Liver (tissue), 8 donors: ENCODE measurements at regions not wholly inside any gene's neighbourhood (a gene's known extent, or its start where the extent isn't known, plus 50 kb on each side); places are given as distances from the start of the nearest gene placed in this dataset.

Experiments used
- DNase-seq: peaks from one replicate; pipeline ENCODE4 v3.0.0-alpha.2; 2017; ENCODE audit warnings: low spot score
- H3K27ac ChIP-seq, 2 donors: one replicate each; pipeline ENCODE4 v1.7.0; 2013; ENCODE audit warnings: inconsistent platforms in 2 of 2, low read length in 2 of 2, control low read depth in 1 of 2, low read depth in 1 of 2, mild to moderate bottlenecking in 1 of 2
- H3K27me3 ChIP-seq, 4 donors: one replicate each; pipeline versions ENCODE4 v1.6.1 to v1.7.0; 2013; ENCODE audit warnings: low read length in 3 of 4, inconsistent platforms in 1 of 4, mild to moderate bottlenecking in 1 of 4, moderate library complexity in 1 of 4; ENCODE audit not compliant: control insufficient read depth in 4 of 4, insufficient read depth in 4 of 4
- H3K36me3 ChIP-seq, 4 donors: one replicate each; pipeline versions ENCODE4 v1.6.1 to v1.7.0; 2013; ENCODE audit warnings: low read length in 3 of 4, mild to moderate bottlenecking in 3 of 4, low read depth in 1 of 4, moderate library complexity in 1 of 4; ENCODE audit not compliant: control insufficient read depth in 4 of 4, insufficient read depth in 3 of 4
- H3K4me1 ChIP-seq, 4 donors: one replicate each; pipeline versions ENCODE4 v1.6.1 to v1.7.0; 2013; ENCODE audit warnings: low read length in 3 of 4, mild to moderate bottlenecking in 3 of 4, moderate library complexity in 1 of 4; ENCODE audit not compliant: control insufficient read depth in 4 of 4, insufficient read depth in 4 of 4
- H3K4me3 ChIP-seq, 3 donors: one replicate each; pipeline versions ENCODE4 v1.6.1 to v1.7.0; 2013; ENCODE audit warnings: low read length in 3 of 3, control low read depth in 1 of 3, low read depth in 1 of 3, mild to moderate bottlenecking in 1 of 3
- H3K9ac ChIP-seq, 2 donors: one replicate each; pipeline ENCODE4 v1.7.0; 2013; ENCODE audit warnings: low read length in 2 of 2, mild to moderate bottlenecking in 2 of 2, moderate library complexity in 2 of 2, control low read depth in 1 of 2, low read depth in 1 of 2
- H3K9me3 ChIP-seq, 4 donors: one replicate each; pipeline versions ENCODE4 v1.6.1 to v1.7.0; 2013; ENCODE audit warnings: low read length in 3 of 4; ENCODE audit not compliant: control insufficient read depth in 4 of 4
- ATF3 ChIP-seq: IDR thresholded peaks from 2 replicates; pipeline ENCODE4 v1.6.1; 2016; ENCODE audit warnings: antibody characterized with exemption
- CTCF ChIP-seq: fragments of 150-350 bp; IDR thresholded peaks from 2 replicates; pipeline ENCODE4 v1.5.1; 2017; ENCODE audit warnings: improper control_type of control experiment, low read depth, low read length; ENCODE audit not compliant: missing input control
- EGR1 ChIP-seq, 2 donors: IDR thresholded peaks; 2 replicates each; pipeline ENCODE4 v1.6.1; 2016 to 2018; ENCODE audit warnings: antibody characterized with exemption in 2 of 2, low read depth in 2 of 2
- FOXA1 ChIP-seq: IDR thresholded peaks from 2 replicates; pipeline ENCODE4 v1.6.1; 2016; ENCODE audit warnings: antibody characterized with exemption
- FOXA2 ChIP-seq: IDR thresholded peaks from 2 replicates; pipeline ENCODE4 v1.6.1; 2016; ENCODE audit warnings: antibody characterized with exemption
- GABPA ChIP-seq, 2 donors: IDR thresholded peaks in 1 of 2; conservative IDR thresholded peaks in 1 of 2; 2 replicates each; pipeline ENCODE4 v1.6.1; 2016; ENCODE audit warnings: antibody characterized with exemption in 2 of 2, mild to moderate bottlenecking in 1 of 2, moderate library complexity in 1 of 2
- HNF4A ChIP-seq, 2 donors: conservative IDR thresholded peaks; 2 replicates each; pipeline ENCODE4 v1.6.1; 2016; ENCODE audit warnings: antibody characterized with exemption in 2 of 2, mild to moderate bottlenecking in 2 of 2
- HNF4G ChIP-seq: IDR thresholded peaks from 2 replicates; pipeline ENCODE4 v1.6.1; 2016; ENCODE audit warnings: antibody characterized with exemption
- JUND ChIP-seq, 2 donors: IDR thresholded peaks; 2 replicates each; pipeline ENCODE4 v1.6.1; 2016; ENCODE audit warnings: antibody characterized with exemption in 2 of 2
- MAX ChIP-seq: IDR thresholded peaks from 2 replicates; pipeline ENCODE4 v1.6.1; 2016; ENCODE audit warnings: antibody characterized with exemption
- NR2F2 ChIP-seq: IDR thresholded peaks from 2 replicates; pipeline ENCODE4 v1.6.1; 2016; ENCODE audit warnings: antibody characterized with exemption
- RAD21 ChIP-seq, 2 donors: IDR thresholded peaks; 2 replicates each; pipeline ENCODE4 v1.6.1; 2016; ENCODE audit warnings: antibody characterized with exemption in 2 of 2, mild to moderate bottlenecking in 2 of 2
- REST ChIP-seq: IDR thresholded peaks from 2 replicates; pipeline ENCODE4 v1.6.1; 2016; ENCODE audit warnings: antibody characterized with exemption, mild to moderate bottlenecking
- RXRA ChIP-seq, 2 donors: IDR thresholded peaks; 2 replicates each; pipeline ENCODE4 v1.6.1; 2017 to 2018; ENCODE audit warnings: antibody characterized with exemption in 2 of 2, mild to moderate bottlenecking in 1 of 2
- SP1 ChIP-seq: IDR thresholded peaks from 2 replicates; pipeline ENCODE4 v1.6.1; 2018; ENCODE audit warnings: antibody characterized with exemption, mild to moderate bottlenecking
- TAF1 ChIP-seq: conservative IDR thresholded peaks from 2 replicates; pipeline ENCODE4 v1.6.1; 2016; ENCODE audit warnings: antibody characterized with exemption, mild to moderate bottlenecking
- YY1 ChIP-seq: IDR thresholded peaks from 2 replicates; pipeline ENCODE4 v1.6.1; 2016; ENCODE audit warnings: antibody characterized with exemption, mild to moderate bottlenecking
- ZBTB33 ChIP-seq: IDR thresholded peaks from 2 replicates; pipeline ENCODE4 v1.6.1; 2016; ENCODE audit warnings: antibody characterized with exemption
- WGBS: extraction: QIAGEN DNeasy Blood & Tissue Kit; methylation state at CpG from one replicate; pipeline ENCODE4 v1.1.7; 2013; 5-methylcytosine and 5-hydroxymethylcytosine counted together
- donor health status: healthy.
- donor health status: healthy.
- donor health status: healthy.
- donor health status: healthy.
- donor health status: healthy.

- no peak overlapping the region for H3K9ac ChIP-seq
- TF ChIP-seq SP1 (no peak), MAX (no peak), JUND (IDR thresholded peaks at IDR 0.05) (no peak), CTCF (no peak), REST (no peak), NR2F2 (no peak), HNF4A (conservative IDR thresholded peaks at IDR 0.05) (no peak), ZBTB33 (no peak), EGR1 (IDR thresholded peaks at IDR 0.05; ENCODE audit: low read depth in 2 of 2) (no peak), RAD21 (IDR thresholded peaks at IDR 0.05) (no peak), YY1 (no peak), RXRA (IDR thresholded peaks at IDR 0.05) (no peak), FOXA1 (no peak), FOXA2 (no peak)
- H3K27me3 ChIP-seq = no peaks in the 10 kb centered on the region
- peaks cover 0 to 2% (median 0%) of the 10 kb centered on the region in 4 donors for H3K9me3 ChIP-seq
- H3K27ac ChIP-seq = no peak overlapping the region
- peaks cover 0 to 3% (median 0%) of the 10 kb centered on the region in 4 donors for H3K4me1 ChIP-seq
- DNase-seq = no peak
- WGBS = 93% methylated on average over 15 of the region's 15 CpGs
- H3K4me3 ChIP-seq = no peak overlapping the region
- H3K36me3 ChIP-seq = peaks cover 0 to 2% (median 0%) of the 10 kb centered on the region in 4 donors
Observed at GRCh38 chr22:26767351-26768155, 110.2 kb downstream of the MIAT start.

GRCh38 chr22:26768156-26768515 lies 110.7 kb downstream of the MIAT start:
- H3K27ac ChIP-seq = no peak overlapping the region
- 94% methylated on average over 9 of the region's 9 CpGs for WGBS
- H3K9me3 ChIP-seq = peaks cover 0 to 2% (median 0%) of the 10 kb centered on the region in 4 donors
- TF ChIP-seq ZBTB33 (no peak), JUND (IDR thresholded peaks at IDR 0.05) (no peak), HNF4A (conservative IDR thresholded peaks at IDR 0.05) (no peak), CTCF (no peak), ATF3 (no peak), RXRA (IDR thresholded peaks at IDR 0.05) (no peak), GABPA (IDR thresholded peaks at IDR 0.05 in 1 of 2, conservative IDR thresholded peaks at IDR 0.05 in 1 of 2) (no peak), NR2F2 (no peak), FOXA2 (no peak), TAF1 (no peak), MAX (no peak), EGR1 (IDR thresholded peaks at IDR 0.05; ENCODE audit: low read depth in 2 of 2) (no peak), FOXA1 (no peak), HNF4G (no peak), SP1 (no peak)

More at GRCh38 chr22:26768156-26768515, 110.7 kb downstream of the MIAT start:
- H3K4me3 ChIP-seq = no peak overlapping the region
- peaks cover 0 to 2% (median 0%) of the 10 kb centered on the region in 4 donors for H3K36me3 ChIP-seq
- DNase-seq = no peak
- no peaks in the 10 kb centered on the region for H3K27me3 ChIP-seq
- peaks cover 0 to 3% (median 0%) of the 10 kb centered on the region in 4 donors for H3K4me1 ChIP-seq
- H3K9ac ChIP-seq = no peak overlapping the region
